ACC112 (cell line): ENCODE measurements at regions not wholly inside any gene's neighbourhood (a gene's known extent, or its start where the extent isn't known, plus 50 kb on each side); places are given as distances from the start of the nearest gene placed in this dataset.

Source experiments
- H2AFZ ChIP-seq: fragments of 200-600 bp; sonication (generic); one replicate; pipeline ENCODE4 v1.6.0; 2017; ENCODE audit warnings: antibody characterized with exemption, low read length; ENCODE audit not compliant: unreplicated experiment
- H3K27ac ChIP-seq: fragments of 200-600 bp; sonication (generic); 2 replicates; pipeline ENCODE4 v1.5.1; 2014; ENCODE audit warnings: low read depth, mild to moderate bottlenecking, antibody characterized with exemption, low read length, moderate library complexity
- H3K27me3 ChIP-seq: fragments of 200-600 bp; sonication (generic); 2 replicates; pipeline ENCODE4 v1.6.1; 2014; ENCODE audit warnings: mild to moderate bottlenecking, antibody characterized with exemption, low read length, moderate library complexity, mixed read lengths; ENCODE audit not compliant: insufficient read depth
- H3K36me3 ChIP-seq: fragments of 200-600 bp; sonication (generic); 2 replicates; pipeline ENCODE4 v1.6.1; 2016; ENCODE audit warnings: mild to moderate bottlenecking, antibody characterized with exemption, low read length, moderate library complexity, mixed read lengths; ENCODE audit not compliant: insufficient read depth
- H3K4me1 ChIP-seq: fragments of 200-600 bp; sonication (generic); one replicate; pipeline ENCODE4 v1.6.1; 2016; ENCODE audit warnings: low read length, mixed read lengths; ENCODE audit not compliant: insufficient read depth, unreplicated experiment, control insufficient read depth
- H3K4me3 ChIP-seq: fragments of 200-600 bp; sonication (generic); 2 replicates; pipeline ENCODE4 v1.5.1; 2014; ENCODE audit warnings: mild to moderate bottlenecking, low read depth, low read length
- H3K79me2 ChIP-seq: fragments of 200-600 bp; sonication (generic); one replicate; pipeline ENCODE4 v1.6.0; 2016; ENCODE audit warnings: low read length; ENCODE audit not compliant: control insufficient read depth, unreplicated experiment, insufficient read depth

DNA sequence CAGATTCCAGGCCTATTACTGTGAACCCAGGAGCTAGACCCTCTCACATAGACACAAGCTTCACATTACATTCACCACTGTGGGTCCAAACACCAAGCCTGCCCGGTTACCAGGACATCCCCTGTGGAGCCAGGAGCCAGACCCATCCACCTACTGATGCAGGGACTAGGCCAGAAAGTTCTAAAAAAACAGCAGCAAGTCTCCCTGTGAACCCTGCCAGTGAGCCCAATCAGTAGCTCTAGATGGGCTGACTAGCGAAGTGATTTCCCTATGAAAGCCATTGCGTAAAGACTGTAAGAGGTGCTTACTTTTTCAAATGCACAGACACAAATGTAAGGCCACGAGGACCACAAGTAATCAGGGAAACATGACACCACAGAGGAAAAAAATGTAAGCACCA is 352.3 kb downstream of the TMEM161B start:
- Histone ChIP-seq H3K4me3 (no peak overlapping the region), H3K79me2 (no peaks in the 10 kb centered on the region), H2AFZ (no peak overlapping the region), H3K4me1 (no peaks in the 10 kb centered on the region), H3K27me3 (no peaks in the 10 kb centered on the region), H3K27ac (no peak overlapping the region), H3K36me3 (no peaks in the 10 kb centered on the region)

DNA sequence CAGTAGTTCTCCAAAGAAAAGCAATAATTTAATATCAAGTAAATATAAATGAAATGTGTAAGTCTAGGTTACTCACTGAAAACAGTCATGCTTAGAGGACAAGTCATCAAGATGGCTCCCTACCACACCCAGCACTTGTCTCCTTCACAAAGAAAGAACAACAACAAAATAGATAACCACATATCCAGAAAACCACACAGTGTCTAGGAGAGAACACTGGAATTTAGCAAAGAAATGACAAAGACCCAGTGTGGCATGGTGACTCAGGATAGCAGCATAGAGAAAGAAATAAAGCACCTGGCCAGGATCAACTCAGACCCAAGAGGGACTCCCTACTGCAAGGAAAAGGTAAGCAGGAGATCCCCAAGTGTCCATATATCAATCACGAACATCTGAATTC is 356.2 kb downstream of the TMEM161B start:
- H2AFZ ChIP-seq: no peak overlapping the region
- no peaks in the 10 kb centered on the region for H3K79me2 ChIP-seq
- no peaks in the 10 kb centered on the region for H3K36me3 ChIP-seq
- H3K27me3 ChIP-seq: no peaks in the 10 kb centered on the region
- H3K4me3 ChIP-seq: no peak overlapping the region
- H3K27ac ChIP-seq: no peak overlapping the region
- H3K4me1 ChIP-seq: no peaks in the 10 kb centered on the region

DNA sequence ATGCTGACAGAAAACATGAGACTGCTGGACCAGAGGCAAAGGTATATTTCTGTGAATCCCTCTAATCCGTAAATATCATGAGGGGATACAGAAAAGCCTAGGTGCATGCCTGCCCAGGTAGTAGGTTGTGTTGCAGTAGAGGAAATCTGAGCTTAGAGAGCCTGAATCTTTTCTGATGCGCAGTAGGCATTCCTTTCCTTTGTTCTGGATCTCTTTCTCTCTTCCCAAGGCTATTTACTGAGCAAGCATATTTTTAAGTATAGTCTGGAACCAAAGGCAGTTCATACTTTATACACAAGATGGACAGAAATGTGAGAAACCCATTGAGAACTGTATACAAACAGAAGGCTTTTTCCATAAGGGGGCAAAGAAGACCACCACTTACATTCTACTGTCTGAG is 359.3 kb downstream of the TMEM161B start:
- no peak overlapping the region for H3K4me3 ChIP-seq
- no peaks in the 10 kb centered on the region for H3K4me1 ChIP-seq
- no peak overlapping the region for H3K27ac ChIP-seq
- no peak overlapping the region for H2AFZ ChIP-seq
- H3K79me2 ChIP-seq: no peaks in the 10 kb centered on the region
- no peaks in the 10 kb centered on the region for H3K36me3 ChIP-seq
- no peaks in the 10 kb centered on the region for H3K27me3 ChIP-seq

DNA sequence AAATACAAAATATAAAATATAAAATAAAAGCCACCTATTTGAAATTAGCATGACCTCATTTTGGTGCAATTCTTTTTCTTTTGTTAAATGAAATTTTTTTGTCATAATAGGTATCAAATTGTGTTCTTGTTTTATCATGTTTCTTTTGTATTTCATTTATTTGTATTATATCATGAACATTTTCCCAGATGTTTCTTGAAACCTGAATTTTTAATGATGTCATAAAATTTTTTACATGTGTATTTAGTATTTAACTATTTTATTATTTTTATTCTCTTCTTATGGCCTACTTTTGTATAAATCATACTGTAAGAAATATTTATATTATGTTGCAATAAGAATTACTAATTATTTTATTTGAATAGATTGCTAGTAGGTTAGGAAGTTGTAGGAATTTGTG is 361.7 kb downstream of the TMEM161B start:
- Histone ChIP-seq H3K36me3 (no peaks in the 10 kb centered on the region), H3K4me3 (no peak overlapping the region), H2AFZ (no peak overlapping the region), H3K79me2 (no peaks in the 10 kb centered on the region), H3K4me1 (no peaks in the 10 kb centered on the region), H3K27me3 (no peaks in the 10 kb centered on the region), H3K27ac (no peak overlapping the region)

DNA sequence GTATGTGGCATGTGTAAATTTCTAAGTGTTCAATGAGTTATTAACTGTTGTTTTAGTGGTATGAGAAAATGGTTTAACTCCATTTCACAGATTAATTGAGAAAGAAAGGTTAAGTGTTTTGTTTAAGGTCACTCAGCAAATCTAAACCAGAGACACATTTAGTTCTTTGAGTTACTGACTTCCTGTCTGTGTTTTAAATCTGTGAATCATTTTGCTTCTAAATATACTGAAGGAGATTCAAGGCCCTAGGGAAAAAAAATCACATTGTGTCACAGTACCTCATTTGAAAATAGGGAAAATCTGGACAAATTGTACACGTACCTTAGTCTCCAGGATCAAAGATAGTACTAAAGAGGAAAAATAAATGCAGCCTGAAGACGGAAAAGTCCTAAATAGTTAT is 368.2 kb downstream of the TMEM161B start:
- H3K27me3 ChIP-seq: no peaks in the 10 kb centered on the region
- no peaks in the 10 kb centered on the region for H3K79me2 ChIP-seq
- no peaks in the 10 kb centered on the region for H3K4me1 ChIP-seq
- no peak overlapping the region for H2AFZ ChIP-seq
- no peaks in the 10 kb centered on the region for H3K36me3 ChIP-seq
- no peak overlapping the region for H3K4me3 ChIP-seq
- no peak overlapping the region for H3K27ac ChIP-seq

DNA sequence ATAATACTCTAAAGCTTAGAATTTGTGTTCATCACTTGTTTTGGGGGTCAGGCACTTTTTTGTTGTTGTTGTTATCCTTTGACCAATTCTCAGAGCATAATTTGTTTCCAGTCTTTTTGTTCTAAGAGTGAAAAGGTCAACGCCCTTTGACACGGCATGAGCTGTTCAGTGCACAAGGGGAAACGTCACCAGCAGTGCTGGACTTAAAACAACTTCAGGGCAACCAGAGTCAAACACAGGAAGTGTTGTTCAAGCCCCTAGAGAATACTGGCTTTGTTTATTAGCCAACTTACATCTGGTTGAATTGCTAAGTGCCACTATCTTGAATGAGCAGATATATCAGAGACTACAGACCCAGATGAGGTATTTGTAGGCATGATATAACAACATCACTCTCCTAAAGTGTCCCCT is 368.9 kb downstream of the TMEM161B start:
- Histone ChIP-seq H3K27me3 (no peaks in the 10 kb centered on the region), H3K36me3 (no peaks in the 10 kb centered on the region), H2AFZ (no peak overlapping the region)

DNA sequence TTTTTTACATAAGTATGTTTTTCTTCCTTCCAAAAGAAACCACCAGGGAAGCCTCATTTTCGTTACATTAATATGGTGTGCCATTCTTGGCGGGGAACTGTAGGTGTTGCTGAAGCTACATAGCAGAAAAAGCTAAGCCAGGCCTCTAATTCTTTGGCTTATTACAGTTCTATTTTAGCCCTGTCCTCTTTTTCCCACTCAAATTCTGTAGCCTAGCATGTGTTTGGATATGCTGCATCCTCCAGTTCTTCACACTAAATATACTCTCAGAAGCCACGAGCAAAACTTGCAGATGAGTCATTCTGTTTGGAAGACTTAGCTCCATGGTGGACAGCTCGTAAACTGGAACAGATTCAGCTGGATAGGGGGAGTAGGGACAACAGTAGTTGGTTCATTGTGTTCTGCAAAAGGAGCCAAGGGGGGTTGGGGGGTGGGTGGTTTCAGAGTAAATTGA is 369.4 kb downstream of the TMEM161B start:
- Histone ChIP-seq H2AFZ (no peak overlapping the region), H3K79me2 (no peaks in the 10 kb centered on the region), H3K4me1 (no peaks in the 10 kb centered on the region), H3K4me3 (no peak overlapping the region), H3K27ac (no peak overlapping the region), H3K36me3 (no peaks in the 10 kb centered on the region), H3K27me3 (no peaks in the 10 kb centered on the region)

More for the DNA sequence above, 368.9 kb downstream of the TMEM161B start:
- H3K4me1 ChIP-seq: no peaks in the 10 kb centered on the region
- no peak overlapping the region for H3K27ac ChIP-seq
- no peaks in the 10 kb centered on the region for H3K79me2 ChIP-seq
- no peak overlapping the region for H3K4me3 ChIP-seq

DNA sequence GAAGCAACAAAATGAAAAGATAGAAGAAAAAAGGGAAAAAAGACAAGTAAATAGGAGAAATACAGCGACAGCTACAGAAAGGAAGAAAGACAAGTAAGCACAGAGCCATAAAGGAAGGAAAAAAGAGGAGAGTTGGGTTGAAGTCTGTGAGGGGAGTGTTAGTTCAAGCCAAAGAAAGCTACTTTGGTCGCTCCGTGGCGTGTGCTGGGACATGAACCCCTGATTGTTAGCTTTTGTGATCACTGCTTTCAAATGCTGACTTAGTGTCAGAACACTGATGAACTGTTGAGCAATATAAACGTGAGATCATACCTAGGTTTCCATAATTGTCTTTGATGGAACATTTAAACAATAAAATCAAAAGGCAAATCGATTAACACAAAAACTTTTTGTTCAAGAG is 370.1 kb downstream of the TMEM161B start:
- no peaks in the 10 kb centered on the region for H3K4me1 ChIP-seq
- no peaks in the 10 kb centered on the region for H3K36me3 ChIP-seq
- H3K79me2 ChIP-seq: no peaks in the 10 kb centered on the region
- no peak overlapping the region for H3K4me3 ChIP-seq
- H2AFZ ChIP-seq: no peak overlapping the region
- no peaks in the 10 kb centered on the region for H3K27me3 ChIP-seq
- no peak overlapping the region for H3K27ac ChIP-seq

DNA sequence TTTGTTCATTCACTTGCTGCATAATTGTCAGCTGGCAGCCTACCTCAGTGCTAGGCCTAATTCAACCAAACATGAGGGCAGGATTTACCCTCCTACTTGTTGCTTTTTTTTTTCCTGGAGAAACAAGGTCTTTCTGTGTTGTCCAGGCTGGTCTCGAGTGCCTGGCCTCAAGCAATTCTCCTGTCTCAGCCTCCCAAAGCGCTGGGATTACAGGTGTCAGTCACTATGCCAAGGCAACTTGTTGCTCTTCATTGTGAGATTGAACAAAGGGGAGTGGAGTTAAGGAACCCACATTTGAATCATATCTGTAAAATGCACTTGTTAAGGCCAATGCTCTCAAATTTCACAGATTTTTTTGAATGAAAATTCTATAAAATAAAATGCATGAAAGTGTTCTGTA is 380.5 kb downstream of the TMEM161B start:
- no peak overlapping the region for H2AFZ ChIP-seq
- H3K27me3 ChIP-seq: no peaks in the 10 kb centered on the region
- no peaks in the 10 kb centered on the region for H3K79me2 ChIP-seq
- no peak overlapping the region for H3K27ac ChIP-seq
- no peak overlapping the region for H3K4me3 ChIP-seq
- no peaks in the 10 kb centered on the region for H3K4me1 ChIP-seq
- H3K36me3 ChIP-seq: no peaks in the 10 kb centered on the region

DNA sequence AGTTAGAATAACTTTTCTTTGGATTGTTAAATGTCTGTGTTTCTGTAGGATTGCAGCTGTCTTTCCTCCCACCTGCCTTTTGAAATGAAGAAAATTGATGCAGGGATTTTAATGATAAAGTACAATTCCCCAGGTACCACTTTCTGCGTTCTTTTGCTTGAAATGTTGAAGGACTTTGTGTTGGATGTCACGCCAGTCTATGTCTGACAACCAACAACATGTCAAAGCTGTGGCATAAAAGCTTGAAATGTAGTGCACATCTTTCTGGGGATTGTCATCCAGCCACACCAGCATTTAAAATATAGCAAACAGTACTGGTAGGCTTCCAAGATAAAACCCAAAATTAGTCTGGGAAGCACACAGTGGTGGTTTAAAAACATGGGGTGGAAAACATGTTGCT is 381.4 kb downstream of the TMEM161B start:
- Histone ChIP-seq H3K4me3 (no peak overlapping the region), H3K27ac (no peak overlapping the region), H2AFZ (no peak overlapping the region), H3K79me2 (no peaks in the 10 kb centered on the region), H3K36me3 (no peaks in the 10 kb centered on the region), H3K27me3 (no peaks in the 10 kb centered on the region), H3K4me1 (no peaks in the 10 kb centered on the region)

DNA sequence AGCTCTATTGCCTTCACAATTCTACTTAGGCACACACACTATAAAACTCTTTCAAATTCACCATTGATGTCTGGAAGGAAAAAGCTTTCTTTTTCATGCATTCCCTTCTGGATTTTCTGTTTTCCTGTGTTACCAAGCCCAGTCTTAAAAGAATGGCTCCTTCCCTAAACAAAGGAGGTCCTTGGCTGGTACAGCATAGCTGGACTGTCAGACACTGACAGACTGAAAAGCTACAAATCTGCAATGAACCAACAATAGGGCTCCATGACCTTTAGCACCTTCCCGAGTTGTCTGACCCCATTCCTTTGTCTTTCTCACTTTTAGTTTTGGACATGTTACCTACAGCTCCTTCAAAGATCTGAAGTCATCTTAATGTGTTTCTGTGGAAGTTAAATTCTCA is 382.5 kb downstream of the TMEM161B start:
- Histone ChIP-seq H3K79me2 (no peaks in the 10 kb centered on the region), H3K27ac (no peak overlapping the region), H3K36me3 (no peaks in the 10 kb centered on the region), H3K4me1 (no peaks in the 10 kb centered on the region), H3K4me3 (no peak overlapping the region), H2AFZ (no peak overlapping the region), H3K27me3 (no peaks in the 10 kb centered on the region)
